GM12878 (cell line): ENCODE measurements at regions not wholly inside any gene's neighbourhood (a gene's known extent, or its start where the extent isn't known, plus 50 kb on each side); places are given as distances from the start of the nearest gene placed in this dataset.

Source experiments
- BCL11A ChIP-seq: IDR thresholded peaks from 2 replicates; pipeline ENCODE4 v1.6.1; 2011; ENCODE audit warnings: low read depth, low read length
- EGR1 ChIP-seq, 2 experiments: IDR thresholded peaks; 1 replicate in 1 of 2; 2 replicates in 1 of 2; pipeline ENCODE4 v1.6.1; 2011 to 2012; ENCODE audit warnings: low read depth in 2 of 2, low read length in 2 of 2, borderline replicate concordance in 1 of 2, mild to moderate bottlenecking in 1 of 2, moderate library complexity in 1 of 2
- EP300 ChIP-seq, 2 experiments: fragments of 150-350 bp in 1 of 2; IDR thresholded peaks; 2 replicates each; pipeline ENCODE4 v1.6.1; 2011 to 2012; ENCODE audit warnings: low read depth in 2 of 2, low read length in 2 of 2, borderline replicate concordance in 1 of 2, improper control_type of control experiment in 1 of 2, inconsistent platforms in 1 of 2; ENCODE audit not compliant: control insufficient read depth in 1 of 2
- HCFC1 ChIP-seq: fragments of 150-350 bp; IDR thresholded peaks from 2 replicates; pipeline ENCODE4 v1.6.1; 2014; ENCODE audit warnings: low read length
- HDAC6 ChIP-seq: fragments of 200-600 bp; sonication (generic); IDR thresholded peaks from one replicate; pipeline ENCODE4 v1.8.0; 2017; ENCODE audit warnings: antibody characterized with exemption; ENCODE audit not compliant: unreplicated experiment
- IRF4 ChIP-seq: IDR thresholded peaks from 2 replicates; pipeline ENCODE4 v1.6.1; 2011; ENCODE audit warnings: low read depth, low read length
- NBN ChIP-seq: fragments of 450-650 bp; IDR thresholded peaks from 2 replicates; pipeline ENCODE4 v1.6.1; 2016
- NFXL1 ChIP-seq: fragments of 450-650 bp; IDR thresholded peaks from 2 replicates; pipeline ENCODE4 v1.6.1; 2017; ENCODE audit warnings: antibody characterized with exemption, mild to moderate bottlenecking, borderline replicate concordance
- SKIL ChIP-seq: fragments of 450-650 bp; IDR thresholded peaks from 2 replicates; pipeline ENCODE4 v1.6.1; 2017; ENCODE audit warnings: mild to moderate bottlenecking, low read depth, inconsistent platforms; ENCODE audit not compliant: poor library complexity, severe bottlenecking
- SMAD5 ChIP-seq: IDR thresholded peaks from 2 replicates; pipeline ENCODE4 v1.6.1; 2016; ENCODE audit warnings: antibody characterized with exemption, low read depth
- SPI1 ChIP-seq: IDR thresholded peaks from 2 replicates; pipeline ENCODE4 v1.6.1; 2011; ENCODE audit warnings: low read depth, mild to moderate bottlenecking, low read length, moderate library complexity, borderline replicate concordance; ENCODE audit not compliant: insufficient read depth
- SUPT20H ChIP-seq: IDR thresholded peaks from 2 replicates; pipeline ENCODE4 v1.6.1; 2011; ENCODE audit warnings: low read depth, mild to moderate bottlenecking, low read length, moderate library complexity, borderline replicate concordance; ENCODE audit not compliant: control insufficient read depth
- TBL1XR1 ChIP-seq: IDR thresholded peaks from 2 replicates; pipeline ENCODE4 v1.6.1; 2012; ENCODE audit warnings: low read depth, low read length, improper control_type of control experiment
- YBX1 ChIP-seq: fragments of 450-650 bp; IDR thresholded peaks from 2 replicates; pipeline ENCODE4 v1.6.1; 2016; ENCODE audit warnings: antibody characterized with exemption
- ZNF217 ChIP-seq: fragments of 450-650 bp; IDR thresholded peaks from 2 replicates; pipeline ENCODE4 v1.6.1; 2017; ENCODE audit warnings: antibody characterized with exemption, mild to moderate bottlenecking
- TF ChIP-seq, protein P1 (sequence below): fragments of 450-650 bp; formaldehyde crosslinking; IDR thresholded peaks from 2 replicates; pipeline ENCODE4 v1.5.0; 2022; ENCODE audit warnings: mild to moderate bottlenecking, missing genetic modification characterization
- TF ChIP-seq, protein P2 (sequence below): fragments of 450-650 bp; IDR thresholded peaks from 2 replicates; pipeline ENCODE4 v1.6.1; 2016; ENCODE audit warnings: mild to moderate bottlenecking
- TF ChIP-seq, protein P3 (sequence below): IDR thresholded peaks from 2 replicates; pipeline ENCODE4 v1.6.1; 2011; ENCODE audit warnings: borderline replicate concordance, low read depth, mild to moderate bottlenecking, moderate library complexity, low read length; ENCODE audit not compliant: insufficient read depth, poor library complexity, severe bottlenecking
- TF ChIP-seq, protein P4 (sequence below): IDR thresholded peaks from 2 replicates; pipeline ENCODE4 v1.6.1; 2011; ENCODE audit warnings: borderline replicate concordance, low read depth, mild to moderate bottlenecking, moderate library complexity, mixed read lengths, low read length; ENCODE audit not compliant: insufficient read depth; ENCODE audit errors: extremely low read length

DNA sequence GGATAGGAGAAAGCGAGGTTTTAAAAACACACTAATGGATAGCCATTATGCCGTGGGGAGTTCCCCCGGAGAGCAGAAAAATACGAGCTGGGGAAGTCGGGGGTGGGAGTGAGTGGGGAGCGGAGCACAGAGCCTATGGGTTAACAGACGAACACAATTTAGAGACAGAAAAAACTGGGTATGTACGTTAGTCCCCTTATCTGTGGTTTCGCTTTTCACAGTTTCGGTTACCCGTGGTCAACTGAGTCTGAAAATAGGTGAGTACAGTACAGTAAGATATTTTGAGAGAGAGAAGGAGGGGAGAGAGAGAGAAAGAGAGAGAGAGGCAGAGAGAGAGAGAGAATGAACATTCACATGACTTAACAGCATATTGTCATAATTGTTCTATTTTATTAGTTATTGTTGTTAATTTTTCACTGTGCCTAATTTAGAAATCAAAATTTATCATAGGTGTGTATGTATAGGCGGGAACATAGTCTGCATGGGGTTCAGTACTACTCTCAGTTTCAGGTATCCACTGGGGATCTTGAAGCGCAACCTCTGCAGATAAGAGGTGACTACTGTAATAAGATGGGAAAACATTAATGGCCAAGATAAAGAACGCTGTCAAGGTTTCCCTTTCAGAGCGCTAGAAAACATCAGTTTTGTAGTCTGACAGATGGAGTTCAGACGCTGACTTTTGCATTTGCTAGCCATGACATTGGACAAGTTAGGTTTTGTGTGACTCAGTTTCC lies 125.6 kb upstream of the LMO4 start (continued):
- TF ChIP-seq, protein P1, sequence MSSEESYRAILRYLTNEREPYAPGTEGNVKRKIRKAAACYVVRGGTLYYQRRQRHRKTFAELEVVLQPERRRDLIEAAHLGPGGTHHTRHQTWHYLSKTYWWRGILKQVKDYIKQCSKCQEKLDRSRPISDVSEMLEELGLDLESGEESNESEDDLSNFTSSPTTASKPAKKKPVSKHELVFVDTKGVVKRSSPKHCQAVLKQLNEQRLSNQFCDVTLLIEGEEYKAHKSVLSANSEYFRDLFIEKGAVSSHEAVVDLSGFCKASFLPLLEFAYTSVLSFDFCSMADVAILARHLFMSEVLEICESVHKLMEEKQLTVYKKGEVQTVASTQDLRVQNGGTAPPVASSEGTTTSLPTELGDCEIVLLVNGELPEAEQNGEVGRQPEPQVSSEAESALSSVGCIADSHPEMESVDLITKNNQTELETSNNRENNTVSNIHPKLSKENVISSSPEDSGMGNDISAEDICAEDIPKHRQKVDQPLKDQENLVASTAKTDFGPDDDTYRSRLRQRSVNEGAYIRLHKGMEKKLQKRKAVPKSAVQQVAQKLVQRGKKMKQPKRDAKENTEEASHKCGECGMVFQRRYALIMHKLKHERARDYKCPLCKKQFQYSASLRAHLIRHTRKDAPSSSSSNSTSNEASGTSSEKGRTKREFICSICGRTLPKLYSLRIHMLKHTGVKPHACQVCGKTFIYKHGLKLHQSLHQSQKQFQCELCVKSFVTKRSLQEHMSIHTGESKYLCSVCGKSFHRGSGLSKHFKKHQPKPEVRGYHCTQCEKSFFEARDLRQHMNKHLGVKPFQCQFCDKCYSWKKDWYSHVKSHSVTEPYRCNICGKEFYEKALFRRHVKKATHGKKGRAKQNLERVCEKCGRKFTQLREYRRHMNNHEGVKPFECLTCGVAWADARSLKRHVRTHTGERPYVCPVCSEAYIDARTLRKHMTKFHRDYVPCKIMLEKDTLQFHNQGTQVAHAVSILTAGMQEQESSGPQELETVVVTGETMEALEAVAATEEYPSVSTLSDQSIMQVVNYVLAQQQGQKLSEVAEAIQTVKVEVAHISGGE = no peak
- no peak for TF ChIP-seq SMAD5
- TF ChIP-seq SUPT20H = no peak
- TF ChIP-seq HCFC1 = no peak
- peak; percentile 87 for TF ChIP-seq TBL1XR1
- peak; percentile 91 for TF ChIP-seq NBN
- TF ChIP-seq BCL11A = peak; percentile 43; the same call in 1 of the 2 replicates
- TF ChIP-seq SKIL = peak; percentile 81
- TF ChIP-seq, protein P2, sequence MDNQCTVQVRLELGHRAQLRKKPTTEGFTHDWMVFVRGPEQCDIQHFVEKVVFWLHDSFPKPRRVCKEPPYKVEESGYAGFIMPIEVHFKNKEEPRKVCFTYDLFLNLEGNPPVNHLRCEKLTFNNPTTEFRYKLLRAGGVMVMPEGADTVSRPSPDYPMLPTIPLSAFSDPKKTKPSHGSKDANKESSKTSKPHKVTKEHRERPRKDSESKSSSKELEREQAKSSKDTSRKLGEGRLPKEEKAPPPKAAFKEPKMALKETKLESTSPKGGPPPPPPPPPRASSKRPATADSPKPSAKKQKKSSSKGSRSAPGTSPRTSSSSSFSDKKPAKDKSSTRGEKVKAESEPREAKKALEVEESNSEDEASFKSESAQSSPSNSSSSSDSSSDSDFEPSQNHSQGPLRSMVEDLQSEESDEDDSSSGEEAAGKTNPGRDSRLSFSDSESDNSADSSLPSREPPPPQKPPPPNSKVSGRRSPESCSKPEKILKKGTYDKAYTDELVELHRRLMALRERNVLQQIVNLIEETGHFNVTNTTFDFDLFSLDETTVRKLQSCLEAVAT = peak; percentile 87
- no peak for TF ChIP-seq YBX1
- peak; percentile 3; the same call in 1 of the 2 replicates for TF ChIP-seq SPI1
- TF ChIP-seq, protein P3, sequence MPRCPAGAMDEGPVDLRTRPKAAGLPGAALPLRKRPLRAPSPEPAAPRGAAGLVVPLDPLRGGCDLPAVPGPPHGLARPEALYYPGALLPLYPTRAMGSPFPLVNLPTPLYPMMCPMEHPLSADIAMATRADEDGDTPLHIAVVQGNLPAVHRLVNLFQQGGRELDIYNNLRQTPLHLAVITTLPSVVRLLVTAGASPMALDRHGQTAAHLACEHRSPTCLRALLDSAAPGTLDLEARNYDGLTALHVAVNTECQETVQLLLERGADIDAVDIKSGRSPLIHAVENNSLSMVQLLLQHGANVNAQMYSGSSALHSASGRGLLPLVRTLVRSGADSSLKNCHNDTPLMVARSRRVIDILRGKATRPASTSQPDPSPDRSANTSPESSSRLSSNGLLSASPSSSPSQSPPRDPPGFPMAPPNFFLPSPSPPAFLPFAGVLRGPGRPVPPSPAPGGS = peak; percentile 11
- peak; percentile 29; the same call in 1 of the 2 replicates for TF ChIP-seq IRF4
- TF ChIP-seq EGR1 (IDR thresholded peaks at IDR 0.05; ENCODE audit: borderline replicate concordance in 1 of 2, low read depth in 2 of 2, low read length in 2 of 2) = peak in 1 of 2 experiments; percentile 60; a peak in 1 of 3 replicates
- no peak for TF ChIP-seq HDAC6
- no peak for TF ChIP-seq NFXL1
- TF ChIP-seq EP300 (IDR thresholded peaks at IDR 0.05; ENCODE audit: borderline replicate concordance in 1 of 2, control insufficient read depth in 1 of 2, low read depth in 2 of 2, low read length in 2 of 2) = peak; percentile 35 to 74; a peak in 1 of 4 replicates
- TF ChIP-seq ZNF217 = 0 out of 2 replicates have a peak, but pooled peaks have one; percentile 52
- TF ChIP-seq, protein P4, sequence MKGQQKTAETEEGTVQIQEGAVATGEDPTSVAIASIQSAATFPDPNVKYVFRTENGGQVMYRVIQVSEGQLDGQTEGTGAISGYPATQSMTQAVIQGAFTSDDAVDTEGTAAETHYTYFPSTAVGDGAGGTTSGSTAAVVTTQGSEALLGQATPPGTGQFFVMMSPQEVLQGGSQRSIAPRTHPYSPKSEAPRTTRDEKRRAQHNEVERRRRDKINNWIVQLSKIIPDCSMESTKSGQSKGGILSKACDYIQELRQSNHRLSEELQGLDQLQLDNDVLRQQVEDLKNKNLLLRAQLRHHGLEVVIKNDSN = no peak
